ENCODE measurements at regions not wholly inside any gene's neighbourhood (a gene's known extent, or its start where the extent isn't known, plus 50 kb on each side); places are given as distances from the start of the nearest gene placed in this dataset.

GRCh38 chr21:27201197-27201596, 234.3 kb upstream of the ADAMTS5 start:
- CTCF ChIA-PET (ENCODE audit: low intra/inter-chr PET ratio) = no interaction called here
- H3K79me2 ChIP-seq (ENCODE audit: control insufficient read depth, insufficient read depth, low read length) = no peaks in the 10 kb centered on the region
- intact Hi-C loops (cut with micrococcal nuclease) = no loop called here
- H4K20me1 ChIP-seq (replicated peaks; ENCODE audit: control insufficient read depth, insufficient read depth, low read length) = no peaks in the 10 kb centered on the region
- no peaks in the 10 kb centered on the region for H3K36me3 ChIP-seq (ENCODE audit: control insufficient read depth, insufficient read depth, low read length)
- no peaks in the 10 kb centered on the region for H3K9me3 ChIP-seq (replicated peaks; ENCODE audit: control insufficient read depth, insufficient read depth, low read depth, low read length)
- no peak for DNase-seq (ENCODE audit: extremely low read depth in 1 of 4, low spot score in 3 of 4)
- POLR2A ChIA-PET = no interaction called here
- no peaks in the 10 kb centered on the region for H3K9me1 ChIP-seq (ENCODE audit: control insufficient read depth, insufficient read depth, low read length)
- no TSS peak for BruUV-seq (replicated peaks)
- no peak overlapping the region for H2AFZ ChIP-seq (ENCODE audit: low read depth, low read length)
- H3K27me3 ChIP-seq (ENCODE audit: control insufficient read depth in 2 of 2, insufficient read depth in 2 of 2, low read length in 2 of 2) = no peaks in the 10 kb centered on the region
- FAIRE-seq = no peak
- 0% methylated on average over 3 of the region's 3 CpGs for WGBS (ENCODE audit: insufficient coverage, low coverage, missing lambda C conversion rate)
- no peak for ATAC-seq
- no peak for TF ChIP-seq POLR2B (IDR thresholded peaks at IDR 0.05; ENCODE audit: low read depth, partially characterized antibody)
- no peak for TF ChIP-seq XRCC3 (IDR thresholded peaks at IDR 0.05)
- no peak for TF ChIP-seq ARID3A (IDR thresholded peaks at IDR 0.05; ENCODE audit: borderline replicate concordance, low read depth, low read length)
- TF ChIP-seq BRD4 (IDR thresholded peaks at IDR 0.05) = no peak
- no peak for TF ChIP-seq PRPF4 (IDR thresholded peaks at IDR 0.05; ENCODE audit: insufficient read depth, low read depth, low read length, poor library complexity, severe bottlenecking)
- TF ChIP-seq SPI1 (IDR thresholded peaks at IDR 0.05; ENCODE audit: borderline replicate concordance, low read depth, low read length) = no peak
- H3K4me2 ChIP-seq (ENCODE audit: insufficient read depth, low read length) = no peak overlapping the region
- in situ Hi-C loops (cut with MboI) = no loop called here
- H3K9ac ChIP-seq (ENCODE audit: insufficient read depth in 1 of 2, low read depth in 2 of 2, low read length in 2 of 2) = no peak overlapping the region
- H3K4me3 ChIP-seq = no peak overlapping the region
- H3K27ac ChIP-seq (ENCODE audit: extremely low read depth, low read depth, low read length) = no peak overlapping the region
- H3K4me1 ChIP-seq (replicated peaks in 1 of 2; ENCODE audit: control insufficient read depth in 2 of 2, insufficient read depth in 2 of 2, low read length in 2 of 2) = no peaks in the 10 kb centered on the region
